ENCODE measurements at regions not wholly inside any gene's neighbourhood (a gene's known extent, or its start where the extent isn't known, plus 50 kb on each side); places are given as distances from the start of the nearest gene placed in this dataset.

- TF ChIP-seq POLR2A (IDR thresholded peaks at IDR 0.05; ENCODE audit: low read length) (no peak), GATA1 (IDR thresholded peaks at IDR 0.05; ENCODE audit: low read depth, low read length) (no peak)
These were observed 65.6 kb upstream of the USP24 start for GRCh38 chr1:55280731-55281130.

Measured in erythroblast (primary cell).